Activated naive CD8-positive, alpha-beta T cell (primary cell): ENCODE measurements at regions not wholly inside any gene's neighbourhood (a gene's known extent, or its start where the extent isn't known, plus 50 kb on each side); places are given as distances from the start of the nearest gene placed in this dataset.
"Not testable (repeated sequence)": the region's sequence is repeated elsewhere in the genome, so short reads cannot be mapped to it uniquely, and the experiment has no call there.

Experiments
- H3K27ac Mint-ChIP-seq: one replicate; pipeline ENCODE4 v1.8.0; 2021; ENCODE audit warnings: mixed read lengths
- H3K27me3 Mint-ChIP-seq: one replicate; pipeline ENCODE4 v1.8.0; 2021; ENCODE audit warnings: mixed read lengths
- H3K36me3 Mint-ChIP-seq: one replicate; pipeline ENCODE4 v1.8.0; 2021; ENCODE audit warnings: mixed read lengths
- H3K4me1 Mint-ChIP-seq: one replicate; pipeline ENCODE4 v1.8.0; 2021; ENCODE audit warnings: low read depth, mixed read lengths
- H3K4me3 Mint-ChIP-seq: one replicate; pipeline ENCODE4 v1.8.0; 2021; ENCODE audit warnings: mild to moderate bottlenecking, mixed read lengths
- H3K9me3 Mint-ChIP-seq: one replicate; pipeline ENCODE4 v1.8.0; 2021; ENCODE audit warnings: low read depth, mixed read lengths

DNA sequence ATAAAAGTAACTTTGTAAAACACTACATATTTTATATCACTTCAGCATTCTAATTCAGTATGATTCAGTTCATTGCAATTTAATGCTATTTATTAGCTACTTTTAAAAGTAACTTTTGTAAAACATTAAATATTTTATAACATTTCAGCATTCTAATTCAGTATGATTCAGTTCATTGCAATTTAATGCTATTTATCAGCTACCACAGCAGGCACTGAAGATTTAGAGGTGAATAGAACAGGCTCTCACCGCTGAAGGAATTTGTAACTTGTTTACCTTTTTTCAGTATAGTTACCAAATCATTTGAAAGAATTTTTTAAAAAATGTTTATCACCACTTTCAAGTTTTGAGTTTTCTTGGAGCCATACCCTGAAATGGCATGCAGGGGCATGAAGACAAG, 266.4 kb upstream of the DAB2 start:
- Mint-ChIP-seq H3K27ac (no peak overlapping the region), H3K4me3 (no peak overlapping the region), H3K9me3 (peaks cover 3% of the 10 kb centered on the region), H3K27me3 (peaks cover 13% of the 10 kb centered on the region), H3K36me3 (no peaks in the 10 kb centered on the region), H3K4me1 (no peaks in the 10 kb centered on the region)

DNA sequence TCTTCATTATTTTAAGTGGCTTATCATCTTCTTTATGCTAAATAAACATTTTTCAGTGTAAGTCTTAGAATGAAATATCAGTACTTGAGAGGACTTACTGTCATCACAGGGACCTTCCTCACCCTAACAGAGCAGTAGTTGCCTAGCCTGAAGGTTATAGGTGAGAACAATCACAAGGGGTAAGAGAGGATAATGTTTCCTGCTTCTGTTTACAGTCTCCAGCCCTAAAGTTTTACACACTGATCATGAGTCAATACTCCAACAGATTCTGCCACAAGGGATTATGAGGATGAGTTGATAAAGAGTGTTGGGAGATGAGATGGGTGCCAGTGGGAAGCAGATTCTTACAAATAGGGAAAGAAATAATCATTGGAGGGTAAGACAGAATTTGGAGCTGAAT, 265.1 kb upstream of the DAB2 start:
- Mint-ChIP-seq H3K4me3 (no peak overlapping the region), H3K36me3 (no peaks in the 10 kb centered on the region), H3K27me3 (peaks cover 11% of the 10 kb centered on the region)

DNA sequence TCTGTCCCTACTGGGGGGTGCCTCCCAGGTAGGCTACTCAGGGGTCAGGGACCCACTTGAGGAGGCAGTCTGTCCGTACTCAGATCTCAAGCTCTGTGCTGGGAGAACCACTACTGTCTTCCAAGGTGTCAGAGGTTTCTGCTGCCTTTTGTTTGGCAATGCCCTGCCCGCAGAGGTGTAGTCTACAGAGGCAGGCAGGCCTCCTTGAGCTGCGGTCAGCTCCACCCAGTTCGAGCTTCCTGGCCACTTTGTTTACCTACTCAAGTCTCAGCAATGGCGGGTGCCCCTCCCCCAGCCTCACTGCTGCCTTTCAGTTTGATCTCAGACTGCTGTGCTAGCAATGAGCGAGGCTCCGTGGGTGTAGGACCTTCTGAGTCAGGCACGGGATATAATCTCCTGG, 263.1 kb upstream of the DAB2 start:
- not testable (repeated sequence) for H3K4me3 Mint-ChIP-seq, H3K4me1 Mint-ChIP-seq, H3K9me3 Mint-ChIP-seq, H3K36me3 Mint-ChIP-seq, H3K27ac Mint-ChIP-seq
- peaks cover 10% of the 10 kb centered on the region for H3K27me3 Mint-ChIP-seq

More for the DNA sequence above, 265.1 kb upstream of the DAB2 start:
- H3K27ac Mint-ChIP-seq = no peak overlapping the region
- H3K4me1 Mint-ChIP-seq = no peaks in the 10 kb centered on the region
- H3K9me3 Mint-ChIP-seq = peaks cover 3% of the 10 kb centered on the region

DNA sequence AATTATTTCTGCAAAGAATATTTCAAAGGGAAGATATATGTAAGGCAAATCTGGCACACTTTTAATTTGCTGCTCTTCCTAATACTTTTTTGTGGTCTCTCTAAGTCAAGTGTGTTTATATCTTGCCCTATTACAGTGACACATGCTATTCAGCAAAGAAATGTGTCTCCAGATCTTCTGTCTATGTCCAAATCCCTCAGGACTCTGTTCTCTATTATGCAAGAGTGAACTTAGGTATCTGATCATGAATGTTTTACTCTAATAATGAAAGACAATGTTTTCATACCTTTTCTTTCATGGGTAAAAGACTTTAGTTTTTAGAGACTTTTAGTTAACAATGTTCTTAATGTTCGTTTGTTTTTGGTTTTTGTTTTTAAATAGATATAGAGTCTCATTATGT, 255.4 kb upstream of the DAB2 start:
- Mint-ChIP-seq H3K9me3 (no peaks in the 10 kb centered on the region), H3K27me3 (peaks cover 9% of the 10 kb centered on the region), H3K4me3 (no peak overlapping the region), H3K4me1 (no peaks in the 10 kb centered on the region), H3K27ac (no peak overlapping the region), H3K36me3 (no peaks in the 10 kb centered on the region)

DNA sequence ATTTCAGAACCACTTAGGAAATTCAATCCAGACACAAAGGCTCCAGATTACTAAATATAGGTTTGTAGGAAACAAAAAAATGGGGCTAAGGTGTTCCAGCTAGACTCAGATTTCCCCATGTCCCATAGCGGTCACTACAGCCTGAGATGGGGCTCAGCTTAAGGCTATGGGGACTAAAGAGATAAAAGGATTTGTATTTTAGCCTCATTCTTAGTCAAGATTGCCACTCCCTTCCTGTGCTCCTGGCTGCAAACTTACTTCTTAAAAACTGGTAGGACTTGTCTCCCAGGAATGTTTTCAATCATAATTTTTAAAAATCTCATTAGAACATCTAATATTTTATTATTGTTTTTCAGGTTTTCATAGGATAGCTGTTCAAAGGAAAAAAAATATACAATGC, 253.8 kb upstream of the DAB2 start:
- H3K4me3 Mint-ChIP-seq = no peak overlapping the region
- H3K4me1 Mint-ChIP-seq = no peaks in the 10 kb centered on the region
- H3K36me3 Mint-ChIP-seq = no peaks in the 10 kb centered on the region
- no peak overlapping the region for H3K27ac Mint-ChIP-seq
- H3K27me3 Mint-ChIP-seq = peaks cover 9% of the 10 kb centered on the region
- H3K9me3 Mint-ChIP-seq = no peaks in the 10 kb centered on the region

DNA sequence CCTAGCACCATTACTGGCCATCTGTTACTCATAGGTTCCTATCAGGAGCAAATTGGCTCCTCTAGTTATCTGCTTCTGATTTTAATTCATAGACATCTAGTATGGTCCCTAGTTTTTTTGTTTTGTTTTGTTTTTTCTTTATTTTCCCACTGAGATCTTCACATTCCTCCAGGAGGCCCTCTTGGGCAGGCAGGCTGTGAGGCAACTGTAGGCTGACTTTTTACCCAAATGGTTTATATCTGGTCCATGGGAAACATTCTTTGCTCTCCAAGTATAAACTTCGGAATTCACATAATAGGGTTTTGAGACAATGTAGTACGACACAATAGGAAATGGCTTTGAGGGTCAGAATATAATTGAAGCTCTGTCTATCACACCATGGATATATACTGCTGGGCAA, 250.9 kb upstream of the DAB2 start:
- H3K4me3 Mint-ChIP-seq = no peak overlapping the region
- H3K4me1 Mint-ChIP-seq = no peaks in the 10 kb centered on the region
- H3K36me3 Mint-ChIP-seq = no peaks in the 10 kb centered on the region
- no peak overlapping the region for H3K27ac Mint-ChIP-seq
- H3K9me3 Mint-ChIP-seq = no peaks in the 10 kb centered on the region
- H3K27me3 Mint-ChIP-seq = peaks cover 5% of the 10 kb centered on the region

DNA sequence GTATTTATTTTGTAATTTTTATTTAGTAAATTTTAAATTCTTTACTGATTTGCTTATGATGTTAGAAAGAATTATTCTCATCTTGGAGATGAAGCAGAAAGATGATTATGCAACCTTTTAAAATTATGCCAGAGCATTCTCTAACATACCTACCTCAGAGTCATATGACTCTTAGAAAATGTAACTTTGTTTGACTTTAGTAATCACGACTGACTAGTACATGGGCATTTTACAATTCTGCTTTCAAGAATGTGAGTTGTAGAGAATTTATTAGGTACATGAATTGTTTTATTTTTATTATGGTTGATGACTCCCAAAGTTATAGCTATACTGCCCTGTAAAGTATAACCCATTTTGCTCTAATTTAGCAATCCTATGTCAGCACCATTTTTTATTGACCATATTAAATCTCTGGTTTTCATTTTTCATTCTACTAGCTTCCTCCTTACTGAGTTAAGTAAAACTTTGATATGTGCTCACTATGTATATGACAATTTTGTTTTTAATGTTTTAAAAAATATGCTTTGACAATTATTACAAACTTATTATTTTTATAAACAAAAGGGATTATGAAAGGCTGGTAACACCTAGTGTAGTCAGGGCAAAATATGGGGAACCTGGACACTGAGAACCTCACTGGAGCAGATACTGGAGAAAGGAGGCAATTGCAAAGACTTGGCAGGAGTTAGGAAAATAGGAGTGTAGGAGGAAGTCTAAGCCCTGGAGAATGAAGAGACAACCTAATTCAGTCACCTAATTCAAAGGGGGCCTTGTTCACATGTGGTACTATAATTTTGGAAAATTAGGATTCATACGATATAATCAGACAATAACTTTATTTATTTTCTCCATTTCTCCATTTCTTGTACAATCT, 249.7 kb upstream of the DAB2 start:
- Mint-ChIP-seq H3K36me3 (no peaks in the 10 kb centered on the region), H3K4me3 (no peak overlapping the region), H3K9me3 (no peaks in the 10 kb centered on the region), H3K27ac (no peak overlapping the region), H3K4me1 (no peaks in the 10 kb centered on the region), H3K27me3 (peaks cover 2% of the 10 kb centered on the region)

DNA sequence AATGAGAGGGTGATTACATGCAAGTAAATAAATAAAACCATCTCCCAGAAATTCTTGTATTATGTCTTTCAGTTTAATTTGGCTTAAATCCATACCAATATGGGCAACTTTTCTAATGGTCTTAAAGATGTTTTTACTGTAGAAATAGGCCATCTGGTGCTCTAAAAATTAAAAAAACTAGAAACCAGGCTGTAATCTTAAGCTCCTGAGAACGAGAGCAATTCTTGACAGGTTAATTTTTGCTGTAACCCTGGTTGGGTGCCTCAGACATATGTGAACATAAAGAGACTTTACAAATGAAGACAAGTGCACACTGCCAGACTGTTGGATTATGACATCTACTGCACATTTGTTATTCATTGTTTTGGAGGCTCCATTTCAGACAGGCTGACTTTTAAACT, 246.8 kb upstream of the DAB2 start:
- Mint-ChIP-seq H3K36me3 (no peaks in the 10 kb centered on the region), H3K9me3 (no peaks in the 10 kb centered on the region), H3K4me1 (no peaks in the 10 kb centered on the region), H3K27me3 (no peaks in the 10 kb centered on the region), H3K4me3 (no peak overlapping the region), H3K27ac (no peak overlapping the region)

DNA sequence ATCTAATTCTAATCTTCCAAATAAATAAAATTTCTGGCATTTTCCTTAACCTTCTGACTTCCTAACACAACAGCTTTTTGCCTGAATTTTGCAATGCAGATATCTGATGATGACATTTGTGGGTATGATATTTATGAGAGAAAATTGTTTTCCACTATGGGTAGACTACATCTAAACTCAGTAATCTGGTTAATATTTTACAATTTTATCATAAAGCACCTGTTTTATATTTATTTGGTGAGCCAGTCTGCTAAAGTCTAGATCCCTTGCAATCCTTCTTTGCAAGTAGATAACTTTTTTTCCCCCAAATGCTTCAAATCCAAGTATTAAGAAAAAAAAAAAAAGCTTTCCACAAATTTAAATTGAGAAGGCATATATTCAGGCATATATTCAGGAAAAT, 246.2 kb upstream of the DAB2 start:
- H3K4me3 Mint-ChIP-seq = no peak overlapping the region
- no peaks in the 10 kb centered on the region for H3K27me3 Mint-ChIP-seq
- no peaks in the 10 kb centered on the region for H3K4me1 Mint-ChIP-seq
- no peaks in the 10 kb centered on the region for H3K36me3 Mint-ChIP-seq
- no peak overlapping the region for H3K27ac Mint-ChIP-seq
- no peaks in the 10 kb centered on the region for H3K9me3 Mint-ChIP-seq

DNA sequence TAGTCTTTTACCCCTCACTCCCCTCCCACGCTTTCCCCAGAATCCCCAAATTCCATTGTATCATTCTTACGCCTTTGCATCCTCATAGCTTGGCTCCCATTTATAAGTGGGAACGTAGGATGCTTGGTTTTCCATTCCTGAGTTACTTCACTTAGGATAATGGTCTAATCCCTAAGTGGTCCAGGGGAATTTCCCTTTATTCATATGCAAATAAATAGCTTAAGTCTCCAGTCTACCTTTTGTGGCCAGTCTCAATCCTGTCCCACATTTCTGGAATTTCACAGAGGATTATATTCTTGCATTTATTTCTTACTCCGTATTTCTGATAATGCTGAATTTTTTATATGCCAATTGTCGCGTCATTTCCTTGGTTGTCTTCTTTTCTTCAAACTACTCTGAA, 245.6 kb upstream of the DAB2 start:
- Mint-ChIP-seq H3K27me3 (no peaks in the 10 kb centered on the region), H3K4me1 (no peaks in the 10 kb centered on the region), H3K36me3 (no peaks in the 10 kb centered on the region), H3K27ac (no peak overlapping the region), H3K4me3 (no peak overlapping the region), H3K9me3 (no peaks in the 10 kb centered on the region)

DNA sequence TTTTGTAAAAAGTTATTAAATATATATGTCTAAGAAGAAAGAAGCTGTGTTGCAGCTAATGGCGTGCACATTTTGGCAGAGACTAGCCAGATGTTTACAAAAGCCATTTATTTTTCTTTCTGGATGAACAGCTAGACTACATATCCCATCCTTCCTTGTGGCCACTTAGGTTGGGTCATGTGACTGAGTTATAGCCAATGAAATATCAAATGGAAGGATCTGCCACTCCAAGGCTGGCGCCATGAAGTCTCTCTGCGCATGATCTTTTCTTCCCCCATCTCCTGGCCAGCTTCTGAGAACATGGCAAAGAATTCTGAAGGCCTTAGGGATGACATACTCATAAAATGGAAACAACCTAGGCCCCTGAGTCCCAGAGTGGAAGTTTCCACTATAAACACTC, 244.2 kb upstream of the DAB2 start:
- no peaks in the 10 kb centered on the region for H3K4me1 Mint-ChIP-seq
- no peaks in the 10 kb centered on the region for H3K27me3 Mint-ChIP-seq
- no peaks in the 10 kb centered on the region for H3K36me3 Mint-ChIP-seq
- no peak overlapping the region for H3K4me3 Mint-ChIP-seq
- H3K9me3 Mint-ChIP-seq = no peaks in the 10 kb centered on the region
- no peak overlapping the region for H3K27ac Mint-ChIP-seq

DNA sequence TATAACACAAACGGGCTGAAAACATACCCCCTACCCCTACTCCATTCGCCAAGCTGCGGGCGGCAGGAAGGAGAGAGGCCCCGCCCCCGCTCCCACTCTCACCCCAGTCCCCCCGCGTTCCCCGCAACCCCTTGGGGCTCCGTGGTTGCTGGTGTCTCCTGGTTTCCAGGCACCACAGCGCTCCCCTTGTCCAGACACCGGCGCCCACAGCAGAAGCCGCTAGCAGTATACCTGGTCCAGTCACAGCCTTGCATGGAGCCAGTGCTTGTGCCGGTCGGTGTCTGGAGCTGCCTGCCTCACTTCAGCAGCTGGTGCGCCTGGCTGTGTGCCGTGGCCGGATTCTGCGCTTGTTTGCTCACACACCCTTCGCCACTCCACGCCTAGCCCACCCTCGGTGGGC, 240.5 kb upstream of the DAB2 start:
- Mint-ChIP-seq H3K4me1 (no peaks in the 10 kb centered on the region), H3K36me3 (no peaks in the 10 kb centered on the region), H3K4me3 (no peak overlapping the region), H3K27ac (no peak overlapping the region), H3K27me3 (no peaks in the 10 kb centered on the region), H3K9me3 (no peaks in the 10 kb centered on the region)

DNA sequence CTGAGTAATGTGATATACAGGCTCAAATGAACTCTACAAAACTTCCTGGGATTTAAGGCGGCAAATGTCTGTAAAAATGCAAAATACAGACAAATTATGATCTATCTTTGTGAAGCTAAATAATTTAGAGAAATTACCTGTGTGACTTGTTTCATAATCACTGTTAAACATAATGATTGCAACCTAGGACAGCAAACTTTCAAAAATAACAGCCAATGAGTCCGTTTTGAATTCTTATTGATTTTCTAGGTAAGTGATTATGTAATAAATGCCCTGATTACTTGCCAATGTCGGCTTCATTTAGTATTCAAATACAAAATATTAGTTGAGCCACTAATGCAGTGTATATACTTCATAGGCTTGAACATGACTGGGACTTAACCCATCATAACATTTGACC, 238.2 kb upstream of the DAB2 start:
- Mint-ChIP-seq H3K27me3 (no peaks in the 10 kb centered on the region), H3K4me1 (peaks cover 8% of the 10 kb centered on the region), H3K36me3 (no peaks in the 10 kb centered on the region), H3K27ac (no peak overlapping the region), H3K9me3 (no peaks in the 10 kb centered on the region), H3K4me3 (no peak overlapping the region)

DNA sequence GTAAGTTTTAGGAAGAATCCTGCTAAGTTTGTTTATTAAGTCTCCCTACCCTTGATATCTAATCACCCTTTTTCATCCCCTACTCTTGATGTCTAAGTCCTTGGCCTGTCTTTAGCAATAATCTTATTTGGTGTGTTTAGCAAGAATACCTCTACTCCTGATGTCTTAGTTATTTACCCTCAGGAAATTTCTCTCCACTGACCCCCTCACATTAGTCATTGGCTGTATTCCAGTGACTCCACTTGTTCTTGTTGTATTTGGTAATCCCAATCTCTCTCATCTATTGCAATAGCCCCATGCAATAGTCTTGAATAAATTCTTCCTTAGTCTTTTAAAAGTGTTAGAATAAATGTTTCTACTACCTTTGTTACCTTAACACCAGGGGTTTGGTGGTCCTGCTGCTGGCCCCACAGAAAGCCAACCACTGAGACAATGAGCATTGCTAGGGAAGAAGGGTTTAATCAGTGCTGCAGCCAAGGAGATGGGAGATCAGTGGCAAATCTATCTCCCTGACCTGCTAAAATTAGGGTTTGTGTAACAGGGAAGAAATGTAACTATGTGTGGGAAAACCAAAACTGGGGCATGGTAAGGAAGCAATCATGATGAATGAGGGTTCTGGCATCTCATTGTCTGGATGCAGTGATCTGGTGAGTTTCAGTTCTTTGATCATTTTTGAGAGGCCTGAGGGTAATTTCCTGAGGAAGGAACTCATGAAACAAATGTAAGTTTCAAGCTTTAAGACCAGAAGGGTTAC, 236.4 kb upstream of the DAB2 start:
- no peaks in the 10 kb centered on the region for H3K36me3 Mint-ChIP-seq
- H3K27ac Mint-ChIP-seq = no peak overlapping the region
- H3K27me3 Mint-ChIP-seq = no peaks in the 10 kb centered on the region
- H3K4me1 Mint-ChIP-seq = peaks cover 19% of the 10 kb centered on the region
- H3K4me3 Mint-ChIP-seq = no peak overlapping the region
- H3K9me3 Mint-ChIP-seq = no peaks in the 10 kb centered on the region

DNA sequence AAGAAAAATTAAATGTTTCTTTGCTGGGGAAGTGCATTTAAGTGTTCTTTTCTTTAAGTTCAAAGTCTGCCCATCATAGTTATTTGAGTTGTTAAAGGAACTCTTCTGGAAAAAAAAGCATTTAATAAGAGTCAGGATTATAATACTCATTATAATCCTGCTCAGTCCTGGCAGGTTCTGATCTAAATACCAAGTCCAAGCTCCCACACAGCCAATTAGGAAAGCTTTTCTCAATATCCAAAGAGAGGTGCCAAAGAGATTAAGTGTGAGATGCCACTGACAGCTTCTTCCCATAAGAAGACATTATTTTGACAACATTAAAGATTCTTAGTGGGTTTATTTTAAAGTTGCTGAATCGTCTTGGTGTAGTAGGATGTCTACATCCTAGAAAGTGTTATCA, 235.2 kb upstream of the DAB2 start:
- Mint-ChIP-seq H3K27ac (no peak overlapping the region), H3K9me3 (no peaks in the 10 kb centered on the region), H3K36me3 (no peaks in the 10 kb centered on the region), H3K4me1 (peaks cover 19% of the 10 kb centered on the region), H3K4me3 (no peak overlapping the region), H3K27me3 (peaks cover 2% of the 10 kb centered on the region)

DNA sequence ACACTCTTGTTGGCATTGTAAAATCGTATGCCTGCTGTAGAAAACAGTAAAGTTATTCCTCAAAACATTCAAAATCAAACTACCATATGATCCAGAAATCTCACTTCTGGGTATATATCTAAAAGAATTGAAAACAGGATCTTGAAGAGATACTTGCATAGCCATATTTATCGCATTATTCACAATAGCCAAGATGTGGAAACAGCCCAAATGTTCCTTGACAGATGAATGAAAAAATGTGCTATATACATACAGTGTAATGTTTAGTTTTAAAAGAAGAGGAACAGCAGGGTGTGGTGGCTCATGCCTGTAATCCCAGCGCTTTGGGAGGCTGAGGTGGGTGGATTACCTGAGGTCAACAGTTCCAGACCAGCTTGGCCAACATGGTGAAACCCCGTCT, 234.1 kb upstream of the DAB2 start:
- Mint-ChIP-seq H3K9me3 (no peaks in the 10 kb centered on the region), H3K4me1 (peaks cover 19% of the 10 kb centered on the region)

More for the DNA sequence above, 234.1 kb upstream of the DAB2 start:
- Mint-ChIP-seq H3K27ac (no peak overlapping the region), H3K36me3 (no peaks in the 10 kb centered on the region), H3K27me3 (peaks cover 2% of the 10 kb centered on the region), H3K4me3 (no peak overlapping the region)
